Liver (tissue), 3 donors: ENCODE measurements at regions not wholly inside any gene's neighbourhood (a gene's known extent, or its start where the extent isn't known, plus 50 kb on each side); places are given as distances from the start of the nearest gene placed in this dataset.

ENCODE experiments used
- EGR1 ChIP-seq, 2 donors: IDR thresholded peaks; 2 replicates each; pipeline ENCODE4 v1.6.1; 2016 to 2018; ENCODE audit warnings: antibody characterized with exemption in 2 of 2, low read depth in 2 of 2
- GABPA ChIP-seq, 2 donors: IDR thresholded peaks in 1 of 2; conservative IDR thresholded peaks in 1 of 2; 2 replicates each; pipeline ENCODE4 v1.6.1; 2016; ENCODE audit warnings: antibody characterized with exemption in 2 of 2, mild to moderate bottlenecking in 1 of 2, moderate library complexity in 1 of 2
- RAD21 ChIP-seq, 2 donors: IDR thresholded peaks; 2 replicates each; pipeline ENCODE4 v1.6.1; 2016; ENCODE audit warnings: antibody characterized with exemption in 2 of 2, mild to moderate bottlenecking in 2 of 2
- RXRA ChIP-seq, 2 donors: IDR thresholded peaks; 2 replicates each; pipeline ENCODE4 v1.6.1; 2017 to 2018; ENCODE audit warnings: antibody characterized with exemption in 2 of 2, mild to moderate bottlenecking in 1 of 2
- TF ChIP-seq, protein P1 (sequence below): IDR thresholded peaks from 2 replicates; pipeline ENCODE4 v1.6.1; 2016; ENCODE audit warnings: antibody characterized with exemption
- TF ChIP-seq, protein P2 (sequence below): fragments of 150-350 bp; IDR thresholded peaks from 2 replicates; pipeline ENCODE4 v1.5.1; 2017; ENCODE audit warnings: improper control_type of control experiment, low read depth, low read length; ENCODE audit not compliant: missing input control
- donor health status: healthy.
- donor health status: healthy.

DNA sequence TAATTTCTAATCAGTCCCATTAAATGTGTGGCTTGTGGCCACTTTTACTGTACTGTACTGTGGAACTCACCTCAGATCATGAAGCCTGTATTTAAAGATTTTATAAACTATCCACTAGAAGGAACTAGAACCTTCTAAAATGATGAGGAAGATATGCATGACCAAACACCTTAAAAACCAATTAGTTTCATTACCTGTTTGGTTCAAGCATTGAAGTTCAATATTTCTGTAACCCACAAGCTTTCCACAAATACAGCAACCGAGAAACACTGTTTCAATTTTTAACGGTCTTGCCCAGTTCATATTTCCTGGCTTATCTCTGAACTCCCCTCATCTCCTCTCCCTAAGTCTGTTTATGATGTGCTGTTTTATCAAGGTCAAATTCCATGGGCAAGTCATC is 264.3 kb upstream of the PLD5 start:
- TF ChIP-seq, protein P1, sequence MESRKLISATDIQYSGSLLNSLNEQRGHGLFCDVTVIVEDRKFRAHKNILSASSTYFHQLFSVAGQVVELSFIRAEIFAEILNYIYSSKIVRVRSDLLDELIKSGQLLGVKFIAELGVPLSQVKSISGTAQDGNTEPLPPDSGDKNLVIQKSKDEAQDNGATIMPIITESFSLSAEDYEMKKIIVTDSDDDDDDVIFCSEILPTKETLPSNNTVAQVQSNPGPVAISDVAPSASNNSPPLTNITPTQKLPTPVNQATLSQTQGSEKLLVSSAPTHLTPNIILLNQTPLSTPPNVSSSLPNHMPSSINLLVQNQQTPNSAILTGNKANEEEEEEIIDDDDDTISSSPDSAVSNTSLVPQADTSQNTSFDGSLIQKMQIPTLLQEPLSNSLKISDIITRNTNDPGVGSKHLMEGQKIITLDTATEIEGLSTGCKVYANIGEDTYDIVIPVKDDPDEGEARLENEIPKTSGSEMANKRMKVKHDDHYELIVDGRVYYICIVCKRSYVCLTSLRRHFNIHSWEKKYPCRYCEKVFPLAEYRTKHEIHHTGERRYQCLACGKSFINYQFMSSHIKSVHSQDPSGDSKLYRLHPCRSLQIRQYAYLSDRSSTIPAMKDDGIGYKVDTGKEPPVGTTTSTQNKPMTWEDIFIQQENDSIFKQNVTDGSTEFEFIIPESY: no peak
- TF ChIP-seq, protein P2, sequence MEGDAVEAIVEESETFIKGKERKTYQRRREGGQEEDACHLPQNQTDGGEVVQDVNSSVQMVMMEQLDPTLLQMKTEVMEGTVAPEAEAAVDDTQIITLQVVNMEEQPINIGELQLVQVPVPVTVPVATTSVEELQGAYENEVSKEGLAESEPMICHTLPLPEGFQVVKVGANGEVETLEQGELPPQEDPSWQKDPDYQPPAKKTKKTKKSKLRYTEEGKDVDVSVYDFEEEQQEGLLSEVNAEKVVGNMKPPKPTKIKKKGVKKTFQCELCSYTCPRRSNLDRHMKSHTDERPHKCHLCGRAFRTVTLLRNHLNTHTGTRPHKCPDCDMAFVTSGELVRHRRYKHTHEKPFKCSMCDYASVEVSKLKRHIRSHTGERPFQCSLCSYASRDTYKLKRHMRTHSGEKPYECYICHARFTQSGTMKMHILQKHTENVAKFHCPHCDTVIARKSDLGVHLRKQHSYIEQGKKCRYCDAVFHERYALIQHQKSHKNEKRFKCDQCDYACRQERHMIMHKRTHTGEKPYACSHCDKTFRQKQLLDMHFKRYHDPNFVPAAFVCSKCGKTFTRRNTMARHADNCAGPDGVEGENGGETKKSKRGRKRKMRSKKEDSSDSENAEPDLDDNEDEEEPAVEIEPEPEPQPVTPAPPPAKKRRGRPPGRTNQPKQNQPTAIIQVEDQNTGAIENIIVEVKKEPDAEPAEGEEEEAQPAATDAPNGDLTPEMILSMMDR: no peak
- TF ChIP-seq GABPA (IDR thresholded peaks at IDR 0.05 in 1 of 2, conservative IDR thresholded peaks at IDR 0.05 in 1 of 2) (no peak), RAD21 (IDR thresholded peaks at IDR 0.05) (no peak), EGR1 (IDR thresholded peaks at IDR 0.05; ENCODE audit: low read depth in 2 of 2) (no peak), RXRA (IDR thresholded peaks at IDR 0.05) (no peak)
